GM21528 (cell line): ENCODE measurements at regions not wholly inside any gene's neighbourhood (a gene's known extent, or its start where the extent isn't known, plus 50 kb on each side); places are given as distances from the start of the nearest gene placed in this dataset.

Source experiments
- ATAC-seq: cut with Tn5 transposase; IDR thresholded peaks from one replicate; pipeline ENCODE4 v1.9.1; 2021; ENCODE audit warnings: mild to moderate bottlenecking, moderate library complexity; ENCODE audit not compliant: unreplicated experiment, low FRiP score

- no peak for ATAC-seq
Measured at GRCh38 chr10:123565691-123566660, 100.2 kb upstream of the GPR26 start.

GRCh38 chr10:123567984-123568739 is 98.0 kb upstream of the GPR26 start:
- no peak for ATAC-seq

- no peak for ATAC-seq
Measured at GRCh38 chr10:123568751-123569150, 97.4 kb upstream of the GPR26 start.

- no peak for ATAC-seq
Measured at GRCh38 chr10:123569436-123570035, 96.6 kb upstream of the GPR26 start.

- ATAC-seq, result no peak
Measured at GRCh38 chr10:123570051-123570897, 95.9 kb upstream of the GPR26 start.

- no peak for ATAC-seq
Measured at GRCh38 chr10:123570898-123571515, 95.1 kb upstream of the GPR26 start.

GRCh38 chr10:123571978-123572377 is 94.2 kb upstream of the GPR26 start:
- ATAC-seq, result no peak

- ATAC-seq, result no peak
Measured at GRCh38 chr10:123573236-123574108, 92.7 kb upstream of the GPR26 start.

- no peak for ATAC-seq
Measured at GRCh38 chr10:123574109-123574698, 92.0 kb upstream of the GPR26 start.

- no peak for ATAC-seq
Measured at GRCh38 chr10:123575105-123575504, 91.0 kb upstream of the GPR26 start.

- ATAC-seq, result no peak
Measured at GRCh38 chr10:123576706-123577105, 89.4 kb upstream of the GPR26 start.

- ATAC-seq, result no peak
Measured at GRCh38 chr10:123577921-123578461, 88.2 kb upstream of the GPR26 start.

- no peak for ATAC-seq
Measured at GRCh38 chr10:123578721-123579120, 87.4 kb upstream of the GPR26 start.

- no peak for ATAC-seq
Measured at GRCh38 chr10:123579675-123580074, 86.5 kb upstream of the GPR26 start.

- ATAC-seq, result no peak
Measured at GRCh38 chr10:123580426-123580825, 85.7 kb upstream of the GPR26 start.

- no peak for ATAC-seq
Measured at GRCh38 chr10:123581656-123582055, 84.5 kb upstream of the GPR26 start.

GRCh38 chr10:123582084-123582989 is 83.8 kb upstream of the GPR26 start:
- peak; percentile 60 for ATAC-seq
